GM18502 (cell line): ENCODE measurements at regions not wholly inside any gene's neighbourhood (a gene's known extent, or its start where the extent isn't known, plus 50 kb on each side); places are given as distances from the start of the nearest gene placed in this dataset.
A peak's percentile ranks its signal among the peaks of the same experiment; 100 is the strongest.
"Not testable (repeated sequence)": the region's sequence is repeated elsewhere in the genome, so short reads cannot be mapped to it uniquely, and the experiment has no call there.

ENCODE experiments used
- ATAC-seq: cut with Tn5 transposase; IDR thresholded peaks from one replicate; pipeline ENCODE4 v1.9.1; 2021; ENCODE audit warnings: mild to moderate bottlenecking; ENCODE audit not compliant: unreplicated experiment, poor library complexity

GRCh38 chr10:26621243-26621888 is 76.1 kb upstream of the PDSS1 start:
- no peak for ATAC-seq

GRCh38 chr10:26621889-26622711 is 75.4 kb upstream of the PDSS1 start:
- peak; percentile 72 for ATAC-seq

- ATAC-seq, result no peak
These were observed 74.6 kb upstream of the PDSS1 start for GRCh38 chr10:26622891-26623290.

GRCh38 chr10:26624006-26624405 is 73.5 kb upstream of the PDSS1 start:
- no peak for ATAC-seq

GRCh38 chr10:26626066-26626465 is 71.4 kb upstream of the PDSS1 start:
- ATAC-seq, result no peak

- no peak for ATAC-seq
These were observed 70.2 kb upstream of the PDSS1 start for GRCh38 chr10:26627324-26627723.

GRCh38 chr10:26628395-26628794 is 69.1 kb upstream of the PDSS1 start:
- peak; percentile 84 for ATAC-seq

- not testable (repeated sequence) for ATAC-seq
These were observed 65.3 kb upstream of the PDSS1 start for GRCh38 chr10:26632171-26632570.

- ATAC-seq, result not testable (repeated sequence)
These were observed 63.4 kb upstream of the PDSS1 start for GRCh38 chr10:26634111-26634510.

GRCh38 chr10:26637521-26638275 is 59.8 kb upstream of the PDSS1 start:
- ATAC-seq, result no peak

GRCh38 chr10:26640391-26640790 is 57.1 kb upstream of the PDSS1 start:
- no peak for ATAC-seq

- ATAC-seq, result no peak
These were observed 54.4 kb upstream of the PDSS1 start for GRCh38 chr10:26642896-26643653.

GRCh38 chr10:26647602-26648244 is 49.8 kb upstream of the PDSS1 start:
- no peak for ATAC-seq
